NCI-H524 (cell line): ENCODE measurements at regions not wholly inside any gene's neighbourhood (a gene's known extent, or its start where the extent isn't known, plus 50 kb on each side); places are given as distances from the start of the nearest gene placed in this dataset.
"Not testable (repeated sequence)": the region's sequence is repeated elsewhere in the genome, so short reads cannot be mapped to it uniquely, and the experiment has no call there.

ENCODE experiments used
- DNase-seq, 2 experiments: peaks; one replicate each; lab custom pipeline; 2025; lab: John Stamatoyannopoulos, UW

DNA sequence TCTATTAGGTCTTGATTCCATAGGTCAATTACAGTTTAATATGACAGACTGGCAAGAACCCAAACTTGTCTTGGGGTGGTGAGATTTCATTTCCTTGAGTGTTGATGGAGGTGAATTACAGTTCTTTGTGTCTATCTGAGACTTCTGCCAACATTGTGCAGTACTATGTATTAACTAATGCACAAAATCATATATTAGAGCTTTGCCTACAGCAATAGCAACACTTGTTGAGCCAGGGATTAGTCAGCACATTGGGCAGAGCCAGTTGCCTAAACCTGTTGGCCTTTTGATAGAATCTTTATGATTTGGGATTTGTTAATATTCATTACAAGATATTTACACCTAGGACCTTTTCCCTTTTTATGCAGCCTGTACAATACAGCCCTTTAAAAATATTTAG lies 135.3 kb upstream of the CENPW start:
- no peak for DNase-seq

DNA sequence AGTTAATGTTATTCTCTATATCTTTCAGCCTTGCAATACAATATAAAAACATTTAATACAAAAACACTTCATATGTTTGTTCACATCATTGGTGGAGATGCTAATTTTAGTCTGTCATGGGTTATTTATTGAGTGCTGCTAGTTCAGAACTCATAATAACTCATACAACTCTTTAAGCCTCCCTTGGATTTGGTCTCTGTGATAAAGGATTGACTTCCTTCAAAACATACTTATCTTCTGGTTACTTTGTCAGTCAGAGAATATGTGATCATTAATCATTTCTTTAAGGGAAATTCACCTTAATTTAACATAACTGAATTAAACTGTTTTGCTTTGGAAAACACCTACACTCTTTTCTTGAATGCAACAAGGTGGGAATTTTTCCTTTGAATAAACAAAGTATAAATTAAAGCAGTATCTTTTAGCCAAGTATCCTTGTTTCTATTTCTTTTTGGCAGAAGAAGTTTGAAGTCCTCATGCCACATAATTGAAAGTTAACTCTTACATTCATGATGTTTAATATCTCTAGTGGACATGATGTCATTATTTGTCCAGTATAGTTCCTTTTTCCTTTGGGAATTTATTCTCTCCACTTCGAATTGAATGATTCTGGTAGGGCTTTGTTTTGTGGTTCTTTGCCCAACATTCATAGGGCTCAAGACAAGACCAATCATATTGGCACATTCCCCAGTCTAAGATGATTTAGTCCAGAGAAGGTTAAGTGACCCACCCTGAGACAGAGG lies 133.2 kb upstream of the CENPW start:
- no peak for DNase-seq

DNA sequence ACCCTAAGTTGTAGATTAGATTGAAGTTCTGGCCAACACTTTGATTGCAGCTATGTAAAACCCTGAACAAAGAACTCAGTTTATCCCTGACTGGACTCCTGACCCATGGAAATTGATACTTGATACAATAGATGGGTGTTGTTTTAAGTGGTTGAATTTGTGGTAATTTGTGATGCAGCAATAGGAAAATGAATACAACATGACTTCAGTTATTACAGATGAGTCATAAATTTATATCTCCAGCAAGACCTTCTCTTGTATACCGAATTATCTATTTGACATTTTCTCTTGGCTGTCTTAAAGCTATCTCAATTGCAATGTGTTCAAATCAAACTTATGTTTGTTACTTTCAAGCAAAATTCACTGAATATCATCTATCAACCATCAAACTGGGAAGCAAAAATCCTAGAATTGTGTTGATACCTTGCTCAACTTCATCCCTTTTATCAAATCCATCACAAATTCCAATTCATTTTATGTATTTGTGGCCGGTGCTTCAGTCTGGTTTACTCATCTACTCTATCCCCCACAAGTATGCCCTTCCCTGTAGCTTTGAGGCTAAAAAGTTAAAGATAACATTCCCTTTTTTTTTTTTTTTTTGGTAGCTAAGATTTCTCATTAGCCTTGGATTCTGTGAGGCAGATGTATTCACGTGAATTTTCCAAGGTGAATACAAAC lies 129.4 kb upstream of the CENPW start:
- DNase-seq = no peak

DNA sequence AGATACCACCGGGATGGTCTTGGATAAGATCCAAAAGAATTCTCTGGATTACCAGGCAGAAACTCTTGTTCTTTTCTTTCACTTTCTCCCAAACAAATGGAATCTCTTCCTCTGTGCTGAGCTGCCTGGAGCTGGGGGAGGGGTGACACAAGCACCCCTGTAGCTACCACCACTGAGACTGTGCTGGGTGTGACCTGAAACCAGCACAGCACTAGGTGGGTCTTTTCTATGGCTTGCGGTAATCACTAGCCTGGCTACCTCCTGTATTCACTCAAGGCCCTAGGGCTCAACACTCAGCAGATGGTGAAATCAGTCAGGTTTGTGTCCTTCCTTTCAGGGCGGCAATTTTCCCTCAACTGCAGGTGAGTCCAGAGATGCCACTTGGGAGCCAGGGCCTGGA lies 122.4 kb upstream of the CENPW start:
- DNase-seq = no peak

DNA sequence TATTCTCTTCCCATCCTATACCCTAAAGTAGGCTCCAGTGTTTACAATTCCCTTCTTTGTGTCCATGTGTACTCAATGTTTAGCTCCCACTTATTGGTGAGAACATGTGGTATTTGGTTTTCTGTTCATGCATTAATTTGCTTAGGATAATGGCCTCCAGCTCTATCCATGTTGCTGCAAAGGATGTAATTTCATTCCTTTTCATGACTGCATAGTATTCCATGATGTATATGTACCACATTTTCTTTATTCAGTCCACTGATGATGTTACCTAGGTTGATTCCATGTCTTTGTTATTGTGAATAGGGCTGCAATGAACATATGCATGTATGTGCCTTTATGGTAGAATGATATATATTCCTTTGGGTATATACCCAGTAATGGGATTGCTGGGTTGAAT lies 119.0 kb upstream of the CENPW start:
- not testable (repeated sequence) for DNase-seq

DNA sequence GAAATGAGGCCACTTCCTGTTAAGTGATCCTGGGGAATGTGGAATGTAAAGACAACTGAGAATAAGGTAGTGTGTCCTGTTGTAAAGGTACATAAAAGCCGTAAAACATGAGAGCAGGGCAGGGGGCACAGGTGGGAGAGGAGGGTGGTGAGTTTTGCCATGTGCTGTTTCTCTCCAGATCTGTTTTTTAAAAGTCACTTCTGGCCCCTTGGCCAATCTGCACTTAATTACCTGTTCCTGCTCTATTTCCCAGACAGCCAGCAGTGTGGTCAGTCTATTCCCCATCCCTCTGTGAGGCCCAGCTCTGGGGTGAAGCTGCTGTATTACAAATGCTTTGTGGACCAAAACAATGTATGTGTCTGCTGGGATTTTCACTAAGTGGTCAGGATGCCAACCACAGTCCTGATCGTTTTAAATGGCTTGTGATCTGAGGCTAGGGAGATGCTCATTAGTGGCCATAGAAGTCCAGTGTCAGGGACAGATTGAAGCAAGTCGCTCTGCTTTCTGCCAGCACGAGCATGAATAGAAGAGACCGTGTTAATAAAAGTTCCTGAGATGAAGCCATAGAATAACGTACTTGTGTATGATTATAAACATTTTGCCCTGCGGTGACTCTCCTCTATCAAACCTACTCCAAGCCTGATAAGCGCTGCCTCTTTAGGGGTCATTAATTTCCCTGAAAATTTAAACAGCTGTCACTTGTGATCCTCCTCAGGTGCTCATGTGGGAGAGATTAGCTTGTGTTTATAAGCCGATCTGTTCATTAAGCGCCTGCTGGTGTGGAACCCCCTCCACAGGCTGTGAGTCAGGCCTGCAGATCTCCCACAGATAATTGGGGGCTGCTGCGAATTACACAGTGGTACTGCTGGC lies 111.8 kb upstream of the CENPW start:
- peak; percentile 99 to 100 for DNase-seq

DNA sequence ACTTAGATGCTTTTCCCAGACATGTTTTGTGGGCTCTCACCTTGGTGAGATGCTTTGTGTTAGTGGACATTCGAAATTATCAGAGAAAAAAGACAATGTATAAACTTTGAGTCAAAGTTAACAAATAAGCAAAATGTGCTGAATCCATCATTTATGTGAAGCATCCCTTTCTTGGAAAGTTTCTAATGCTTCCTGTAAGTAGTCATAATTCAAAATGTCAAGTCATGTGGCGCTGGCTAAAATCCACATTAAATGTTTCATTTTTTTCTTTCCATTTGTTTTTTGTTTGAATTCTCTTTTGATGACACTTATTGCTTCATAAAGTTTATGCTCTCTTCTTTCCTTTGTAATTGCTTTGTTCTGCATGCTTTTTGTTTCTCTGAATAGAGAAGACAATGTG lies 107.2 kb upstream of the CENPW start:
- no peak for DNase-seq

DNA sequence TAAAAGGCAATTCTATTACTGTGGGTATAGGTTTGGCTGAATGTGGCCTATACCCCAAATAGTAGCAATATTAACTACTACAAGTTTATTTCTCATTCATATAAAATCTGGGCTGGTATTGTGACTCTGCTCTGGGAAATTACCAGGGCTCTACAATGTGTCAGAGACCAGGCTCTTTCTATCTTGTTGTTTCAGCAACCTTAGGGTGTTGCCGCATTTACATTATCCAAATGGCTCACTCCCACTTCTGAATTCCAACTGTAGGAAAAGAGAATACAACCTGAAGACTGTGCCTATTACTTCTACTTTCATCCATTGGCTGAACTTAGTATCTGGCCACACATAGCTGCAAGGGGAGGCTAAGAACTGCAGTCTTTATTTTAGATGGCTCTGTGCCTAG lies 106.7 kb upstream of the CENPW start:
- no peak for DNase-seq

DNA sequence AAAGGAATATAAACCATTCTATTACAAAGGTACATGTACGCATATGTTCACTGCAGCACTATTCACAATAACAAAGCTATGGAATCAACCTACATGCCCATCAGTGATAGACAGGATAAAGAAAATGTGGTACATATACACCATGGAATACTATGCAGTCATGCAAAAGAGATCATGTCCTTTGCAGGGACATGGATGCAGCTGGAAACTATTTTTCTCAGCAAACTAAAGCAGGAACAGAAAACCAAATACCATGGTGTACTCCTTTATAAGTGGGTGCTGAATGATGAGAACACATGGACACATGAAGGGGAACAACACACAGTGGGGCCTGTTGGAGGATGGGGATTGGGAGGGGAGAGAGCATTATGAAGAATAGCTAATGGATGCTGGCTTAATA lies 104.6 kb upstream of the CENPW start:
- no peak for DNase-seq

DNA sequence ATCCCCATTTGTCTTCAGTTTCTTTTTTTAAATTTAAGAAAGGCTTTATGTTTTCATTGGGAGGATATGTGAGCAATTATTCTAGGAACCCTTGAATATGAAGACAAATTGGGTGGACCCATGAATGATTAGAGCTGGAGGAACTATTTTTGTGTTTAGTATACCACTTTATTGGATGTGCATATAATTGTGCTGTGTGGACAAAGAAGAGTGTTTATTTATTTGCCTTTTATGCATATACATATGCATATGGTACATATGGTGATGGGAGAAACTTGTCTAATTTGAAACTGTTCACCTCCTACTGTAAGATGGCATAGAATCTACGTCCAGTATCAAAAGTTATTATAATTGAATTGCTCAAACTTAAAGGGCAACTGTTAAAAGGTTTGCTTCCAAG lies 94.8 kb upstream of the CENPW start:
- DNase-seq = no peak

DNA sequence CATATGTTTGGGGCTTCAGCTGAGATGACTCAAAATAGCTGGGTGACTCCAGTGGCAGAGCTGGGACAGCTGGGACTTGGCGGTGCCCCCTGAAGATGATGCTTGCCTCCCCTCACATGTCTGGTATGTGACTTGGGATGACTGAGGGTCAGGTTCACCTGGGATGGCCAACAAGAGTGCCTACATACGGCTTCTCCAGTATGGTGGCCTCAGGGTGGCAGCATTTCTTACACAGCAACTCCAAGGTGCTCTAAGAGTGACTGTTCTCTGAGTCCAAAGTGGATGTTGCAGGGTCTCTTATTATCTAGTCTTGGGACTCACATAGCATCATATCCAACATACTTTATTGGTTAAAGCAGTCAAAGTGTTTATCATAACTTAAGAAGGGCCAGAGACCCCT lies 87.8 kb upstream of the CENPW start:
- DNase-seq = peak in 1 of 2 experiments; percentile 23

DNA sequence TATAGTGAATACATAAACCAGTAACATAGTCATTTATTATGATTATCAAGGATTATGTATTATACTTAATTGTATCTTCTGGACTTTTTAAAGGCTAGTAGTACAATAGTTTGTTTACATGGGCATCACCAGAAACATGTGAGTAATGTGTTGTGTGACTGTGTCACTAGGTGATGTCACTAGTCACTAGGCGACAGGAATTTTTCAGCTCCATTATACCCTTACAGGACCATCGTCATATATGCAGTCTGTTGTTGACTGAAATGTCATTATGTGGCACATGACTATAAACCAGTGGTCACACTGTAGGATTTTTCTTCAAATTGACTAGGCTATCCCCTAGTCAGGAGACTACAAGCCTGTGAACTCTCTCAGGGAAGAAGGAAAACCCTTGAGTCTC lies 86.5 kb upstream of the CENPW start:
- DNase-seq = no peak

DNA sequence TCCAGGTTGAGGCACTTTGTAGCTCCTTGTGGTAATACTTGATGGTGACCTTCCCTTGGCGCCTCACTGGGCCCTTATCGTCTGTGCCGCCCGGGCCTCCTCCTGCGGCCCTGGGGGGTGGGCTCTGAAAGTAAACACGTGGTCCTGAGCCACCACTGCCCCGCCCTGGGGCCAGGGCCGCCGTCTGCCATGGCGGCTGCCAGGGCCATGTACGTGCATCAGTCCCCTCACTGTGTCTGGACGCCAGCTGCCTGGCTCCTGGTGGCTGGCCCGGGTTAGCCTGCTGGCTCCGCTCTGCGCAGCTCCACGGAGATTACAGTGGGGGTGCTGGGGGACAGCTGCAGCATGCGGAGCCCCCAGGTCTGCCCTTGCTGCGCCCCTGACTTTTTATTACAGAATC lies 81.8 kb upstream of the CENPW start:
- no peak for DNase-seq

DNA sequence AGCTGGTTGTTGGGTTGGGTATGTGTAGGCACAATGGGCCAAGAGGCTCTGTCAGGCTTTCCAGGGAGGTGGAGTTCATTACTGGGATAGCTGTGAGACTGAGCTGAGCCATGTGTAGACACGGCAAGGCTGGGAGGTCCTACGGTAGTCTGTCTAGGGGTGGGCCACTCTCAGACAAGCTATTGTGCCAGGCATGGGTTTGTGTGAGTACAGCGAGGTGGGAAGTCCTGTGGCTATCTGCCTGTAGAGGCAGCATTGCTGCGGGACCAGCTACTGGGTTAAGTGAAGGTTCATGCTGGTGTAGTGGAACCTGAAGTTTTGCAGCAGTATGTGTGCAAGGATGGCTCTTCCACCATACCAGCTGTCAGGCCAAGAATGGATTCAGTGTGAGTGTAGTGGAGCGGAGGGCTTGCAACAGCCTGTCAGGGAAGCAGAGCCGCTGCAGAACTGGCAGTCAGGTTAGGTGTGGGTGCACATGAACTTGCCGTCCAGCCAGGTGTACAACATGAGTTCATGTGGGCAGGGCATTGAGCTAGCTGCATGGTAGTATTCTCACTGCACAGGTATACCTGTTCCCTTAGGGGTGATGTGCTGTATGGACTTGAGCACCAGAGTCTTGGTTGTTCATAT lies 78.0 kb upstream of the CENPW start:
- DNase-seq = no peak

DNA sequence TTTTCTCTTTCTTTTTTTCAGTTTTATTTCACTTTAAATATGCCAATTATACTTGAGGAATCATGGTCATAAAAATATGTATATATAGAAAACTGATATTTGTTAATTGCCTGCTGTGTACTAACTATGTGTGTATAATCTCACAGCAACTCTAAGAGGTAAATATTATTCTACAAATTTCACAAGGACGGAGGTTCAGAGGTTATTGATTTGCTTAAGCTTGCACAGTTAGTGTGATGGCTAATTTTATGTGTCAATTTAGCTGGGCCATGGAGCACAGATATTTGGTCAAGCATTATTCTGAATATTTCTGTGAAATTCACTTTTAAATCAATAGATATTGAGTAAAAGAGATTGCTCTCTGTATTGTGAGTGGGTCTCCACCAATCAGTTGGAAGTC lies 75.7 kb upstream of the CENPW start:
- DNase-seq = no peak

DNA sequence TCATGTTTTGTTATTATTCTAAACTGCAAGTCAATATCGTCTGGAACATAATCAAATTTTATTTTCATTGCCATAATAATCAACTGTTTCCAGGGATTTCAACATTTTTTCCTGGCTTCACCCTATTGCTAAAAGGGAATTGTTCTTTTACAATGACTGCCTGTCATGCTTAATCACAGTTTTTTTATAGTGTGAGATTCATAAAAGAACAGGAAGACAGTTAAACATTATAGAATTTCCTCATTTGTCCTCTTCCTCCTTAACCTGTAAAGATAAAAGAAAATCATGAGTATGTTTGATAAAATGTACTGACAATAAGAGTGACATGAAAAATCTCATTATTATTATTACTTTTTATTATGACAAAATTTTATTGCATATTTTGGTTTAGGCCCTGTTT lies 73.3 kb upstream of the CENPW start:
- no peak for DNase-seq

DNA sequence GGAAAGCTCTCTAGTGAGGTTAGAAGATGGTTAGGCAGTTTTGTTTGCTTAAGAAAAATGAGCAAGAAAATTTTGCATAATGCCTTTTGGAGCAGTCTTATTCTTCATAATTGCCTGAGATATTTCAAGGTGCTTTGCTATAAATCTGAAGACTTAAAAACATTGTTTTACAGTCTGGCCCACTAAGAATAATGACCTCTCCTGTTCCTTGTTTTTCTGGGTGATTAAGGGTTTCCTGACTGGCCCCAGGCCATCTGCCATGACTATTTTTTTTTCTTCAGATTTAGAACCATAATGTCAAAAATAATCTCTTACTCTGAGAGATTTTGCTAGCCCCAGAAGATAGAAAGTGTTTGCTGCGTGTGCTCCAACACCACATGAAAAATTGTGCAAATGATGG lies 72.3 kb upstream of the CENPW start:
- DNase-seq = peak; percentile 36 to 87

DNA sequence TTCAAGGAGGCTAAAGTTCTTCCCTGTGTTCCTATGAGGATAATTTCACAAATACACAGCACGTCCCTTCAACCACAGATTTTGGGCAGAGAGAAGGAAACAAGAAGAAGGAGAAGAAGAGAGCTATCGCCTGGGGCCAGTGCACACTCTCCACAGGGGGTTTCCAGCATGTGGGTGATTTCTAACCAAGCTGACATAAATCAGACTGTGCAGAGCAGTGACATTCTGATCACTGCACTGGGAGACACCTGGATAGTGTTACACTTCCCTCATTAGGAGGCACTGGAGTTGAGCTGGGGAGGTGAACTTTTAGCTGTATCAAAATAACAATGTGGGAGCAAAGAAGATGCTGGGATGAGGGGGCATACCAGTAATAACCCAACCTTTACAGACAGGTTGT lies 71.8 kb upstream of the CENPW start:
- DNase-seq = peak; percentile 64 to 88

DNA sequence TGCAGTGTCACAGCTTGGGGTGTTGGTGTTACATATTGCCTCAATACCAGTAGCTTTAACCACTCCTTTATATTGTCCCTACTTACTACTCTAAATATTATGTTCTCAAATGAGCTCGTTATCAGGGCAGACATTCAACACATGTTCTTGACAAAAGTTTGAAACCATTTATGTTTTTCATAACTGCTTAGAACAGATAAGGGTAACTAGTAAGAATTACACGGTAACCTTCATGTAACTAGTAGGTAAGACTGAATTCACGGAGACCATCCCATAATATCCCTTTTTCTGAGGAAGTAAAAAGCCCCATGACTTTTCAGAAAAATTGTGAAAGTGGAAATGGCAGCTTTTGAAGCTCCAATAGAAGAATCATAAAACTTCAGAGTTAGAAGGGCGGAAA lies 59.6 kb upstream of the CENPW start:
- no peak for DNase-seq

DNA sequence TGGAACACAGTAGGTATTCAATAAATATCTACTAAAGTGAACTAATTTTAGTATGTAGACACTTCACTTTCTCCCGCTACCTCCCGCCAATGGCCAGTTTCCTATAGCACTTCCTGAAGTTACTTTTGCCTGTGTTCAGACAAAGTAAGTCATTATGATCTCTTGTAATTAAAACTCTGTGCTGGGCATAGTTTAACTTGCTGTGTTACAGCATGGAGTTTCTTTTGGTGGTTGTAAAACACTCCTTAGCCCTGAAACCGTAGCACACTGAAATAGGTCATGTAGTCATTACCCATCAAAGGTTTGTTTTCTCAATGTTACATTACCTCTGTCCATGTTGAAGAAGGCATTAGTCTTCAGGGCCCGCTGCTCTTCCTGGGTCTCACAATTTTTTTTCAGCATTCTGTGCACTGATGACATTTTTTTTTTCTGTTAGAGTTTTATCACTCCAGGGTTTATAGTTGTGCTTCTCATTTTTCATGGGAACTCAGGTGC lies 54.0 kb upstream of the CENPW start:
- DNase-seq = no peak
